ENCODE measurements at regions not wholly inside any gene's neighbourhood (a gene's known extent, or its start where the extent isn't known, plus 50 kb on each side); places are given as distances from the start of the nearest gene placed in this dataset.

- no peak for DNase-seq (ENCODE audit: low read depth)
Measured at GRCh38 chr20:6614836-6615235, 152.7 kb upstream of the BMP2 start.

DNA sequence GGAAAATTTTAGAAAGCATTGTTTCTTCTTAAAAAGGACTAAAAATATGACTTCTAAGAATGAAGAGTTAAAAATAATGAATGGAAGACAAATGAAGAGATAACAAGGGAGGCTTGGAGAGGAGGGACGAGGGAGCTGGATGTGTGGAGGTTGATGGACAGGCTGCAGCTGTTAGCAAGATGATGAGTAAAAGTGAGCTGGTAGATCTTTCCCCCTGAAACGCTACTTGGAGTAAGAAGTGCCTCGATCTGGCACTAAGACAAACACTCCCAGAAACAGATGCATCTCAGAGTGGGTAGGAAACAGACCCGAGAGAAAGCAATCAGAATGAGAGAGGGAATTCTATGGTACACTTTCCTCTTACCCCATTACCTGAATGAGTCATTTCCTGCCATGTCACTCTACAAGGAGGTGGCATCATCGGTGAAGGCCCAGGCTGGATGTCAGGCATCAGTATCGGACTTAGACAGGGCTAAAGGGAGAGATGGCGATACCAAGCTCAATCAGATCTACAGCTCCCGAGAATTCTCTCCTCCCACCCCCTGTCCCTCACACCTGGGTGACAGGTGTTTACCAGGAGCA is 154.1 kb upstream of the BMP2 start:
- no peak for DNase-seq (ENCODE audit: low read depth)

DNA sequence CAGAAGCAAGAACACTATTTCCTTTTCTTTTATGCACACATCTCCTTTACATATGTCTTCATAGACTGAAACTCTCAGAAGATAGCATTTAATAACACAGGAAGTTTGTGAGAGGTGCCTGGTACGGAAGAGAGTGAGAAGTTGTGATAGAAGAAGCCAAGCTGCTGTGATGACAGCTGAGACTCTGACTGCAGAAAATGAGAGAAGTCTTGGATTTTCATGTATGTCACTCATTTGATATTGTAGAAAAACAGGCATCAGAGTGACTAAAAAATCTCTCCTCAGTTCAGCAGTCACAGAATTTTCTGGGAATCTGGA is 154.9 kb upstream of the BMP2 start:
- DNase-seq (ENCODE audit: low read depth), result no peak

GRCh38 chr20:6611911-6612605 is 155.4 kb upstream of the BMP2 start:
- DNase-seq (ENCODE audit: low read depth), result no peak

- DNase-seq (ENCODE audit: low read depth), result no peak
Measured at GRCh38 chr20:6606651-6607050, 160.8 kb upstream of the BMP2 start.

DNA sequence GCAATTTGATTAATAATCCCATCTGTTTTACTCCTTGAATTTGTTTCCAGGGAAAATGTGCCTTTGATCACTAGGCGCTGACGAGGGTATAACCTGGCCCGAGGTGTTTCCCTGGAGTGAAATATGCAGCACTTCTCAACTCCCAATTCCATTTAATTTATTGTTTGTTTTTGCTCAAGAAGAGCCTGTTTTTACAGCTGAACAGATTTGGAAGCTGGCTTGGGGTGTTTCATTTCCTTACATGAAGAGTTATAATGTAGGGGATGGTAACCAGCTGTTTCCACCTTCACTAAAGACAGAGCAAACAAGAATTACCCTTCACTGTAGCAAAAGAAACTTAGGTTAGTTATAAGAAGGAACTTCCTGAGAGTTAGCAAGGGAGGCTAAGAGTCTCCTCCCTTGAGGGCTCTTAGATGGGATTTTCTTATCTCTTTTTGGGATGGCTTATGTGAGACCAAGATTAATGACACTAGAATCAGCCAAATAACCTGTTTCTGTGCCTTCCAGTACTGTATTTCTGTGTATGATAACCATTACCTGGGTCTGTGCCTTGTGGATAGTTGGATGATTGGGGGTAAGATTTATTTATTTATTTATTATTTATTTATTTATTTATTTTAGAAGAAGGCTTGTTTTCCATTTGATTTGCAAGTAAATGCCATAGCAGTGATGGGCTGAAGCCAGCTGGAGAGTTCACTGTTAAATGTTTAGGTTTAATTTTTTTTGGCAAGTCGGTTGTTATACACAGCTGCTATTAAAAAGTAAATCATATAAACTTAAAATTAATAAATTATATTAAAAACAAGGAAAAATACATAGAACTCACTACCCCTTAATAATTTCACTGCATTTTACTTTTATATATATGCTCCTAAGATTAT is 162.2 kb upstream of the BMP2 start:
- no peak for DNase-seq (ENCODE audit: low read depth)

DNA sequence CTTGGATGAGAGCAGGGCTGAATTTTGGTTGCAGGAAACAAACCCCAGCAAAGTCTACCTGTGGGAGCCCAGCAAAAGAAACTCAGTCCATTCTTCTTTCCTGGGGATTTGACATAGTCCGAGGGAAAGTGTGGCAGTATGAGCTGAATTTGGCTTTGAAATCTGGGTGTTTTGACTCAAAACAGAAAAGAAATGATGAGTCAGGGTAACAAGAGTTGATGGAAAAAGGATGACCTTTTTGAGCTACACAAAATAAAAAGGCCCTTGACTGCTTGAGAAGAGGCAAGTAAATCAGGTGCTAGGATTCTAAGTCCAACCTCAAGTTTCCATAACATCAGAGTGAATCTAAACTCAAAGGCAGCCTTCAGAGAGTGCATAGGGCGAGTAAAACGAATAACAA is 163.3 kb upstream of the BMP2 start:
- DNase-seq (ENCODE audit: low read depth), result no peak

GRCh38 chr20:6599876-6600735 is 167.4 kb upstream of the BMP2 start:
- DNase-seq (ENCODE audit: low read depth), result peak; percentile 5

DNA sequence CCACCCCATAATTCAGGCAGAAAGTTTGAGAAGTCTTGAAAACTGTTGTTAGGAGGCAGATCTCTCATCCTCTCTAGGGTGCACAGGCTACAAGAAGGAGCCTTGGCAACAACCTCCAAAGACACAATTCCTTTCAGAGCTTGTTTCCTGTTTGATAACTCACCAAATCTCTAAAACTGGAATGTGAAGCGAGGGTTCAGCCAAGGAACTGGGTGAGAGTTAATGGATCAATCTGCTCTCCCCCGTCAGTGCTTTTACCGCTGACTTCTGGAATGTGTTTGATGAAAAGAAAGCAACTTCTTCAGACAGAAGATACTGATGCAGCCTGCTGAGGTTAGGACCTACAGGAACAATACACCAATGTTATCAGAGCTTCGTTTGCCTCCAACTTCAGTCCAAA is 171.8 kb upstream of the BMP2 start:
- DNase-seq (ENCODE audit: low read depth), result peak; percentile 40

DNA sequence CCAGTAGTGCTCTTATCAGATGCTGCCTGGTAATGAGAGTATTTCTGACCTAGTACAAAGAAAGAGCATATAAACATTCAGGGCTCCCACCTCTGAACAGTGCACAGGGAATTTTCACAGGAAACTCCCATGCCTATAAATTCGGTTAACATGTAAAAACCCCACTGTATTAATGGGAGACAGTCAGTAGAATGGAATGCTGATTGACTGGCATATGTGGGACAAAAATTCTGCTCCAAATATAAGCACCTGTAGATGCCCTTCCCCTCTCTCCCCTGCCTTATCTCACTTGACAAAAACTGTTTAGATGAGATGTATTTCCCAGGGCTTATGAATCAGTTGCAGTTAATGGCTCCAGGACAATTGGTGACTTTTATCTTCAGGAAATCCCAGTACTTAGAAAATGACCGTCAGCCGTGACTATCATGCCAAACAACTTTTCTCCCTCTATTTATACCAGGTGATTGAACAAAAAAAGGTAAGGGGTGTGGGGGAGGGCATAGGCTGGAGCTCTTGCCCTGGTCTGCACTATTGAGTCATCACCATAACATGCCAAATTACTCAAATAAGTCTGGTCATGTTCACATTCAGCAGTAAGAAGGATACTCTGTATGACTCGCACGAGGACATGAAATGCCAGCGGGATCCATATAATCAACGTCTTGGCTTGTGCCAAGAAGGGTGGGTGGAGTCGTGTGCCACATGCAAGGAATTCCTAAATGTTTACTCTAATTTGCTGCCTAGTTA is 176.4 kb upstream of the BMP2 start:
- peak; percentile 58 for DNase-seq (ENCODE audit: low read depth)

- DNase-seq (ENCODE audit: low read depth), result peak; percentile 50
Measured at GRCh38 chr20:6588296-6588695, 179.2 kb upstream of the BMP2 start.

DNA sequence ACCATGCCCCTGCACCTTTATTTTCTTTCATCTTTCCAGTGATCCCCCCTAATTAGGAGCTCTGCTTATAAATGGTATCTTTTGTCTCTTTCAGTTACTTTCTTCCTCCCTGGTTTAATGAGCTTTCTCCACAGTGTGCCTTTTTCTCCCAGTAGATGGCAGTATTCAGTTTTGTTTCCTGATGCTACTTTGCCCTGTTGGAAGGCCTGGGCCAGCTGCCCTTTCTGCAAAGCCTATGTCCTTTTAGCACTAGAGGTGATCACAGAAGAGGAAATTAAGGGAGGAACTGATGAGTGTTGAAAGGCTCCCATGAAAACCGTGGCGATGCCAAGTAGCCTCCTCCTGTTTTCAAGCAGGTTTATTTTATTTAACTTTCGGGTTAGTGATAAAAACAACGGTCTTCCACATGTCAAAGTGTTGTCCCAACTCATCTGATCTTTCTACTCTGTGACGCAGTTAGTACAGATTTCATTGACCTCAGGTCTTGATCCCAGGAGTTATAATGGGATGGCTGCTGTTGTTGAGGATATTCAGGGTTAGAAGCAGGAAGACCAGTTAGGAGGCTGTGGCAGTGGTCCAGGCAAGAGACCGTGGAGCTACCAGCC is 184.2 kb upstream of the BMP2 start:
- DNase-seq (ENCODE audit: low read depth), result peak; percentile 52

DNA sequence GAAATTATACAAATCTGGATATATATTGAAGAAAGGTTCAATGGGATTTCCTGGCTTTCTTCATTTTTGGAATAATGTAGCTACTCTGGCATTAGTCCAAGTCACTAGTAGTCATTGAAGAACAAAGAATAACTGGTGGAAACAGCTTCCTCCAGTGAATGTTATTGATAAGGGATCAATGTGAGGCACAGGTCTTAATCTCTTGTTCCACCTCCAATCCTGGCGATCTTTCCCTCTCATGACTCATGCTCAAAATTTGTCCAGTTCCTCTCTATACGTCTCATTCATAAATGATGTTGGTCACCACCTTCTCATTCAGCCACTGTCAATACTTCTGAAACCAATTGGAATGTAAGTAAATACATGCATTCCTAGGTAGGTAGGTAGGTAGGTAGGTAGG is 185.0 kb upstream of the BMP2 start:
- no peak for DNase-seq (ENCODE audit: low read depth)

GRCh38 chr20:6580486-6580885 is 187.0 kb upstream of the BMP2 start:
- DNase-seq (ENCODE audit: low read depth), result no peak

GRCh38 chr20:6579824-6580223 is 187.7 kb upstream of the BMP2 start:
- DNase-seq (ENCODE audit: low read depth), result no peak

DNA sequence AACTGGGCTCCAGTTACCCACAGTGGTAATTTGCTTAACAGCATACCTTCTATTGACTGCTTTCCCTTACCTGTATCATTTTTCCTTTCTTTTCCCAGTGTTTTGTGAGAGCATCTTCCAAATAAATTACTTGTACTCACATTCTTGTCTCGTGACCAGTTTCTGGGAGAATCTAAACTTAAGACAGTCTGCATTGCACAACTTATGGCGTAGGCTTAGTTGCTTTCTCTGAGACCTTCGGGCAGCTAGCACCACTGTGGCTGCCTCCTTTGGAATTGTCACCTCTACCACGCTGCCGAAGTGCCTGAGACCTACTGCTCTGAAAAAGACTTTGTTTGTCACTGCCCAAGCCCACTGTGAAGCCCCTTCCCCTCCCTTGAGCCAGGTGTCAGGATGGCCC is 188.1 kb upstream of the BMP2 start:
- peak; percentile 78 for DNase-seq (ENCODE audit: low read depth)

- DNase-seq (ENCODE audit: low read depth), result no peak
Measured at GRCh38 chr20:6577451-6577850, 190.0 kb upstream of the BMP2 start.

- DNase-seq (ENCODE audit: low read depth), result peak; percentile 32
Measured at GRCh38 chr20:6576726-6577125, 190.8 kb upstream of the BMP2 start.

DNA sequence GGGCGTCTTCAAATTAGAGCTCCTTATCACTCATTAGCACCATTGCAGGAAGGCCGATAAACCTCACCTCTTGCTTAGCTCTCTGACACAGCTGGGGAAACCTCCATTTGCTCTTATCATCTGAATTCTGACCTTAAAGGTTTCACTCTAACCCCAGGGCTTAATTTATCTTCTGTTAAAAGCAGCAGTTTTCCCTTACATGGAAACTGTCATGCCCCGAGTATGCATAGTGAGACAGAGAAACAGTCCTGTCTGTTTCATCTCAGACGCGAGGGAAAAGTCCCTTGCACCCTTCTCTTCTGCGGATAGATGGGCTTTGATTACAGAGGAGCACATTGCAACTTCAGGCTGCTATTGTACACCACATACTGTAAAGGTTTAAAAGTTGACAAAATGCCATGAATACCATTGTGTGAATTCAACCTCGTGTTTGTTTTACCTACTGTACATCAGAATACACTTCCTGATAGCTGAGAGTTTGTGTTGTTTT is 191.5 kb upstream of the BMP2 start:
- DNase-seq (ENCODE audit: low read depth), result peak; percentile 66

DNA sequence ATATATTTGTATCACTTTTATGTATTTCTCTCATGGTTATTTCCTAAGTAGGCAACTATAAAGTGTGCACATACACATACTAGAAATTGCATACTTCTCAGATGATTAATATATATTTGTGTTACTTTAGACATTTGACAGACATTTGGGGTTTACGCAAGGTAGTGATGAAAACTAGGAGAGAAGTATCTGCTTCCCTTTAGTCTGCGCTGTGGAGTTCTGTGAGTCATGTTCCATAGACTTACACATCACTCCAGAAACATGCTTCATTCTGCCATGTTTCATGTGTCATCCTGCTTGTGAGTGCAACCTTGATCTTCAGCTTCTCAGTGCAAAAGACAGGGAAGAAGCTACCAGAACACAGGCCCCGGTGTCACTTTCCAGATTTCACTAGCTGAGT is 200.7 kb upstream of the BMP2 start:
- peak; percentile 97 for DNase-seq (ENCODE audit: low read depth)

DNA sequence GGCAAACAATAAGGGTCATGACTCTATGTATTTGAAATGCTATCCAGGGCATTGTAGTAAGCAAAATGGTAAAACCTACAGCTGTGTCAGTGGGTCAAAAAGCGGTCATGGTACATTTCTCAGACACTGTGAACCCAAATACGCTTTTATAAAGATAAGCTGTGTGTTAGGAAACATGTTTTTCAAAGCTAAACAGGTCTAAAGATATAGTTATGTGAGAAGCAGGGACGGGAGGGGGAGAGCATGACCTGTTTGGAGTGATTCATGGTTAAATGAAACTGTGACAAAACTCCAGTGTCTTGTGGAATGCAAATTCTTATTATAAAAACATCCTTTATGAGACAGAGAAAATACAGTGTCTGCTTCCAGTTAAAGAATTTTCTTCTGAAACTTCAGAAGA is 205.4 kb upstream of the BMP2 start:
- DNase-seq (ENCODE audit: low read depth), result peak; percentile 96
